ENCODE measurements at regions not wholly inside any gene's neighbourhood (a gene's known extent, or its start where the extent isn't known, plus 50 kb on each side); places are given as distances from the start of the nearest gene placed in this dataset.

DNA sequence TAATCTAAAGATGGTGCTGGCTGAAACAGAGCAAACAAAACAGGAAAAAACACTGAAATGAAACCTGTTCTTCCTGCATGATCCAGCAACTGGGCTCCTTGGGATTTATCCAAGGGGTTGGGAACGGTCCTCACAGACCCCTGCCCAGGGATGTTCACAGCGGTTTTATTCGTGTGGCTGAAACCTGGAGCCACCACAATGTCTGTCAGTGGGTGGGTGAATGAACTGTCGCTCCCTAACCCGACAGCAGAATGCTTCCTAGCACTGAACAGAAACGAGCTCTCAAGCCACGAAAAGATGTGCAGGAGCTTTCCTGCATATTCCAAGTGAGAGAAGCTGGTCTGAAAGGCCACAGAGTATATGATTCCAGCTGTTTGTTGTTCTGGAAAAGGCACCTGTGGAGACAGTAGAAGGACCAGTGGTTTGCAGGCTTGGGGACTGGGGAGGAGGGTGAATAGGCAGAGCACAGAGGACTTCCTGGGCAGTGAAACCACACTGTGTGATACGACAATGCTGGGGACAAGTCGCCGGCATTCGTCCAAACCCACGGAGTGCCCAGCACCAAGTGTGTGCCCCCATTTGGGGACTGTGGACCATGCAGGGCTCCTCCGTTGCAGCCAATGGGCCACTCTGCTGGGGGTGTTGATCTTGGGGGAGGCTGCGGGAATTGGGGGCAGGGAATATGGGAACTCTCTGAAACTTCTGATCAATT is 73.9 kb downstream of the TEX29 start:
- Histone ChIP-seq H3K27ac (ENCODE audit: low read depth, low read length) (no peak overlapping the region), H3K27me3 (ENCODE audit: insufficient read depth, low read length) (no peaks in the 10 kb centered on the region), H3K4me3 (ENCODE audit: low read length in 2 of 2) (no peak overlapping the region), H3K36me3 (ENCODE audit: insufficient read depth, low read length) (no peaks in the 10 kb centered on the region), H3K9me3 (ENCODE audit: control insufficient read depth in 1 of 2, low read length in 2 of 2) (no peaks in the 10 kb centered on the region), H3K4me1 (ENCODE audit: insufficient read depth, low read length) (peaks cover 1% of the 10 kb centered on the region)
- POLR2A ChIA-PET (ENCODE audit: partially characterized antibody) = no interaction called here
- H3K9me3 Mint-ChIP-seq = peaks cover 0 to 3% (median 0%) of the 10 kb centered on the region in 8 donors
- DNase-seq = no peak
- CTCF ChIA-PET (ENCODE audit: partially characterized antibody) = no interaction called here
- H3K27ac Mint-ChIP-seq = no peak overlapping the region
- H3K4me1 Mint-ChIP-seq = peaks cover 1 to 4% (median 2%) of the 10 kb centered on the region in 4 donors
- H3K27me3 Mint-ChIP-seq = peaks cover 0 to 1% of the 10 kb centered on the region in 2 donors
- H3K4me3 Mint-ChIP-seq = no peak overlapping the region
- H3K36me3 Mint-ChIP-seq = no peaks in the 10 kb centered on the region
- intact Hi-C loops (cut with micrococcal nuclease) = no loop called here

- POLR2A ChIA-PET (ENCODE audit: partially characterized antibody) = no interaction called here
- no peaks in the 10 kb centered on the region for H3K36me3 Mint-ChIP-seq
- Histone ChIP-seq H3K27ac (ENCODE audit: low read depth, low read length) (no peak overlapping the region), H3K9me3 (ENCODE audit: control insufficient read depth in 1 of 2, low read length in 2 of 2) (no peaks in the 10 kb centered on the region), H3K4me3 (ENCODE audit: low read length in 2 of 2) (no peak overlapping the region), H3K4me1 (ENCODE audit: insufficient read depth, low read length) (no peaks in the 10 kb centered on the region), H3K36me3 (ENCODE audit: insufficient read depth, low read length) (no peaks in the 10 kb centered on the region), H3K27me3 (ENCODE audit: insufficient read depth, low read length) (no peaks in the 10 kb centered on the region)
- CTCF ChIA-PET (ENCODE audit: partially characterized antibody) = no interaction called here
- peaks cover 0 to 2% of the 10 kb centered on the region in 2 donors for H3K27me3 Mint-ChIP-seq
- peaks cover 0 to 3% (median 0%) of the 10 kb centered on the region in 8 donors for H3K9me3 Mint-ChIP-seq
- peak overlapping the region in 1 of 7 donors; percentile 13 for H3K27ac Mint-ChIP-seq
- no peaks in the 10 kb centered on the region for H3K4me1 Mint-ChIP-seq
- DNase-seq = no peak
- intact Hi-C loops (cut with micrococcal nuclease) = no loop called here
- no peak overlapping the region for H3K4me3 Mint-ChIP-seq
Measured at GRCh38 chr13:111395511-111396393, 75.3 kb downstream of the TEX29 start.

- no peak for DNase-seq
- intact Hi-C loops (cut with micrococcal nuclease) = no loop called here
- Histone ChIP-seq H3K4me1 (ENCODE audit: insufficient read depth, low read length) (no peaks in the 10 kb centered on the region), H3K27ac (ENCODE audit: low read depth, low read length) (no peak overlapping the region), H3K4me3 (ENCODE audit: low read length in 2 of 2) (no peak overlapping the region), H3K9me3 (ENCODE audit: control insufficient read depth in 1 of 2, low read length in 2 of 2) (no peaks in the 10 kb centered on the region), H3K27me3 (ENCODE audit: insufficient read depth, low read length) (no peaks in the 10 kb centered on the region), H3K36me3 (ENCODE audit: insufficient read depth, low read length) (no peaks in the 10 kb centered on the region)
- H3K4me1 Mint-ChIP-seq = no peaks in the 10 kb centered on the region
- peaks cover 0 to 2% of the 10 kb centered on the region in 2 donors for H3K27me3 Mint-ChIP-seq
- no peak overlapping the region for H3K27ac Mint-ChIP-seq
- ChIA-PET CTCF (ENCODE audit: partially characterized antibody) (no interaction called here), POLR2A (ENCODE audit: partially characterized antibody) (no interaction called here)
- no peak overlapping the region for H3K4me3 Mint-ChIP-seq
- H3K36me3 Mint-ChIP-seq = no peaks in the 10 kb centered on the region
- H3K9me3 Mint-ChIP-seq = peaks cover 0 to 3% (median 0%) of the 10 kb centered on the region in 8 donors
Measured at GRCh38 chr13:111396457-111396856, 76.0 kb downstream of the TEX29 start.

- CTCF ChIA-PET (ENCODE audit: partially characterized antibody) = no interaction called here
- no peaks in the 10 kb centered on the region for H3K9me3 ChIP-seq (ENCODE audit: control insufficient read depth in 1 of 2, low read length in 2 of 2)
- DNase-seq = no peak
- no peak overlapping the region for H3K4me3 ChIP-seq (ENCODE audit: low read length in 2 of 2)
- Mint-ChIP-seq H3K27me3 (peaks cover 0 to 2% of the 10 kb centered on the region in 2 donors), H3K4me1 (no peaks in the 10 kb centered on the region), H3K27ac (no peak overlapping the region), H3K9me3 (peaks cover 0 to 3% (median 0%) of the 10 kb centered on the region in 8 donors), H3K4me3 (no peak overlapping the region), H3K36me3 (no peaks in the 10 kb centered on the region)
- H3K36me3 ChIP-seq (ENCODE audit: insufficient read depth, low read length) = no peaks in the 10 kb centered on the region
- no peak overlapping the region for H3K27ac ChIP-seq (ENCODE audit: low read depth, low read length)
- H3K27me3 ChIP-seq (ENCODE audit: insufficient read depth, low read length) = no peaks in the 10 kb centered on the region
- intact Hi-C loops (cut with micrococcal nuclease) = no loop called here
- no peaks in the 10 kb centered on the region for H3K4me1 ChIP-seq (ENCODE audit: insufficient read depth, low read length)
- POLR2A ChIA-PET (ENCODE audit: partially characterized antibody) = no interaction called here
Measured at GRCh38 chr13:111397202-111397880, 76.9 kb downstream of the TEX29 start.

- Histone ChIP-seq H3K9me3 (ENCODE audit: control insufficient read depth in 1 of 2, low read length in 2 of 2) (no peaks in the 10 kb centered on the region), H3K36me3 (ENCODE audit: insufficient read depth, low read length) (no peaks in the 10 kb centered on the region), H3K27me3 (ENCODE audit: insufficient read depth, low read length) (no peaks in the 10 kb centered on the region), H3K4me3 (ENCODE audit: low read length in 2 of 2) (no peak overlapping the region), H3K27ac (ENCODE audit: low read depth, low read length) (no peak overlapping the region), H3K4me1 (ENCODE audit: insufficient read depth, low read length) (no peaks in the 10 kb centered on the region)
- POLR2A ChIA-PET (ENCODE audit: partially characterized antibody) = no interaction called here
- CTCF ChIA-PET (ENCODE audit: partially characterized antibody) = no interaction called here
- Mint-ChIP-seq H3K4me3 (no peak overlapping the region), H3K27me3 (peaks cover 0 to 2% of the 10 kb centered on the region in 2 donors), H3K36me3 (no peaks in the 10 kb centered on the region), H3K4me1 (no peaks in the 10 kb centered on the region), H3K9me3 (peaks cover 0 to 3% (median 0%) of the 10 kb centered on the region in 8 donors), H3K27ac (no peak overlapping the region)
- DNase-seq = no peak
- intact Hi-C loops (cut with micrococcal nuclease) = no loop called here
Measured at GRCh38 chr13:111398196-111398595, 77.8 kb downstream of the TEX29 start.

DNA sequence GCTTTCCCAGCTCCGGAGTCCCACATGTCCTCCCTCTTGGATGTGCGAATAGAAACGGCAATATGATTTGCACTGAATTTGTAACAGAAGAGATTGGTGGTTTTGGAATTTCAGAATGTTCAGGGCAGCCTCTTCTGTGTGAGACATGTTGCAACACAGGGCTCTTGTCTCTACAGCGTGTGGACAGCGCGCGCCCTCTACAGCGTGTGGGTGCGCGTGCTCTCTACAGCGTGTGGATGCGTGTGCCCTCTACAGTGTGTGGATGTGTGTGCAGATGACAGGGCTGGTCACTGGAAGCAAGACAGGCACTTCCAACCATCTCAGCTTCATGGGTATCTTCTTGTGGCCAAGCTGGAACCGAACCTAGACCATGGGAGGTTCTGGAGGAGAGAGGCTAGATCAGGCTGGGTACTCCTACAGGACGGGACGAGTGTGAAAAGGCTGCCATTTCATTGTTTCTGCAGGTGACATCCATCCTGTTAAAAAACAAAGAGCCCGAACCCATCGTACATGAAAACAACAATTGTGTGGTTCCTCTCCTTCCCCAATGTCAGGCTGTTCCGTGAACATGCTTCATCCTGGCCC is 78.4 kb downstream of the TEX29 start:
- no peaks in the 10 kb centered on the region for H3K4me1 ChIP-seq (ENCODE audit: insufficient read depth, low read length)
- intact Hi-C loops (cut with micrococcal nuclease) = no loop called here
- H3K27me3 Mint-ChIP-seq = peaks cover 0 to 2% of the 10 kb centered on the region in 2 donors
- no peak overlapping the region for H3K27ac ChIP-seq (ENCODE audit: low read depth, low read length)
- H3K9me3 Mint-ChIP-seq = peaks cover 0 to 3% (median 0%) of the 10 kb centered on the region in 8 donors
- no peaks in the 10 kb centered on the region for H3K27me3 ChIP-seq (ENCODE audit: insufficient read depth, low read length)
- H3K9me3 ChIP-seq (ENCODE audit: control insufficient read depth in 1 of 2, low read length in 2 of 2) = no peaks in the 10 kb centered on the region
- CTCF ChIA-PET (ENCODE audit: partially characterized antibody) = no interaction called here
- H3K4me3 ChIP-seq (ENCODE audit: low read length in 2 of 2) = no peak overlapping the region
- no peak overlapping the region for H3K4me3 Mint-ChIP-seq
- DNase-seq = no peak
- POLR2A ChIA-PET (ENCODE audit: partially characterized antibody) = no interaction called here
- no peaks in the 10 kb centered on the region for H3K36me3 ChIP-seq (ENCODE audit: insufficient read depth, low read length)
- H3K27ac Mint-ChIP-seq = no peak overlapping the region
- H3K4me1 Mint-ChIP-seq = no peaks in the 10 kb centered on the region
- no peaks in the 10 kb centered on the region for H3K36me3 Mint-ChIP-seq

- H3K4me3 Mint-ChIP-seq = no peak overlapping the region
- no peaks in the 10 kb centered on the region for H3K4me1 ChIP-seq (ENCODE audit: insufficient read depth, low read length)
Measured at GRCh38 chr13:111399334-111399733, 78.9 kb downstream of the TEX29 start.

More at GRCh38 chr13:111399334-111399733, 78.9 kb downstream of the TEX29 start:
- Mint-ChIP-seq H3K9me3 (peaks cover 0 to 3% (median 0%) of the 10 kb centered on the region in 8 donors), H3K4me1 (no peaks in the 10 kb centered on the region), H3K27me3 (peaks cover 0 to 2% of the 10 kb centered on the region in 2 donors), H3K36me3 (no peaks in the 10 kb centered on the region), H3K27ac (no peak overlapping the region)
- DNase-seq = no peak
- no peaks in the 10 kb centered on the region for H3K27me3 ChIP-seq (ENCODE audit: insufficient read depth, low read length)
- POLR2A ChIA-PET (ENCODE audit: partially characterized antibody) = no interaction called here
- CTCF ChIA-PET (ENCODE audit: partially characterized antibody) = no interaction called here
- no peak overlapping the region for H3K27ac ChIP-seq (ENCODE audit: low read depth, low read length)
- no peaks in the 10 kb centered on the region for H3K36me3 ChIP-seq (ENCODE audit: insufficient read depth, low read length)
- H3K9me3 ChIP-seq (ENCODE audit: control insufficient read depth in 1 of 2, low read length in 2 of 2) = no peaks in the 10 kb centered on the region
- H3K4me3 ChIP-seq (ENCODE audit: low read length in 2 of 2) = no peak overlapping the region
- intact Hi-C loops (cut with micrococcal nuclease) = no loop called here
